ENCODE measurements at regions not wholly inside any gene's neighbourhood (a gene's known extent, or its start where the extent isn't known, plus 50 kb on each side); places are given as distances from the start of the nearest gene placed in this dataset.
"Not testable (repeated sequence)": the region's sequence is repeated elsewhere in the genome, so short reads cannot be mapped to it uniquely, and the experiment has no call there.

GRCh38 chrX:829145-829544 lies 198.6 kb downstream of the SHOX start:
- DNase-seq, result no peak

- DNase-seq, result no peak
Observed at GRCh38 chrX:828411-828959, 197.9 kb downstream of the SHOX start.

GRCh38 chrX:826448-826847 lies 195.9 kb downstream of the SHOX start:
- no peak for DNase-seq

GRCh38 chrX:825991-826390 lies 195.4 kb downstream of the SHOX start:
- DNase-seq, result no peak

- DNase-seq, result not testable (repeated sequence)
Observed at GRCh38 chrX:823073-823472, 192.5 kb downstream of the SHOX start.

GRCh38 chrX:821327-822107 lies 190.9 kb downstream of the SHOX start:
- no peak for DNase-seq

- no peak for DNase-seq
Observed at GRCh38 chrX:819684-820083, 189.1 kb downstream of the SHOX start.

GRCh38 chrX:817759-818300 lies 187.2 kb downstream of the SHOX start:
- no peak for DNase-seq

GRCh38 chrX:817147-817546 lies 186.6 kb downstream of the SHOX start:
- not testable (repeated sequence) for DNase-seq

- no peak for DNase-seq
Observed at GRCh38 chrX:816411-816810, 185.8 kb downstream of the SHOX start.

GRCh38 chrX:810186-810585 lies 179.6 kb downstream of the SHOX start:
- no peak for DNase-seq

- no peak for DNase-seq
Observed at GRCh38 chrX:809081-809480, 178.5 kb downstream of the SHOX start.

- DNase-seq, result no peak
Observed at GRCh38 chrX:806586-806985, 176.0 kb downstream of the SHOX start.

GRCh38 chrX:805988-806387 lies 175.4 kb downstream of the SHOX start:
- DNase-seq, result no peak

GRCh38 chrX:805103-805670 lies 174.6 kb downstream of the SHOX start:
- DNase-seq, result no peak

GRCh38 chrX:802846-803245 lies 172.3 kb downstream of the SHOX start:
- DNase-seq, result no peak

GRCh38 chrX:799808-800207 lies 169.2 kb downstream of the SHOX start:
- no peak for DNase-seq

- DNase-seq, result no peak
Observed at GRCh38 chrX:794311-794710, 163.7 kb downstream of the SHOX start.

GRCh38 chrX:793216-793770 lies 162.7 kb downstream of the SHOX start:
- no peak for DNase-seq

GRCh38 chrX:791479-792034 lies 161.0 kb downstream of the SHOX start:
- no peak for DNase-seq

GRCh38 chrX:790783-791360 lies 160.3 kb downstream of the SHOX start:
- no peak for DNase-seq

- DNase-seq, result no peak
Observed at GRCh38 chrX:790041-790506, 159.5 kb downstream of the SHOX start.

- no peak for DNase-seq
Observed at GRCh38 chrX:789096-789495, 158.5 kb downstream of the SHOX start.
